ENCODE measurements at regions not wholly inside any gene's neighbourhood (a gene's known extent, or its start where the extent isn't known, plus 50 kb on each side); places are given as distances from the start of the nearest gene placed in this dataset.

GRCh38 chr5:135223891-135224625 is 175.0 kb downstream of the MACROH2A1 start:
- CTCF ChIA-PET = no interaction called here
- no peak overlapping the region for H3K27ac Mint-ChIP-seq

GRCh38 chr5:135223404-135223803 is 175.6 kb downstream of the MACROH2A1 start:
- ChIA-PET POLR2A (no interaction called here), CTCF (no interaction called here)
- H3K36me3 Mint-ChIP-seq (ENCODE audit: low read depth) = no peaks in the 10 kb centered on the region

More at GRCh38 chr5:135223891-135224625, 175.0 kb downstream of the MACROH2A1 start:
- no peaks in the 10 kb centered on the region for H3K36me3 Mint-ChIP-seq (ENCODE audit: low read depth)
- POLR2A ChIA-PET = no interaction called here
- no peaks in the 10 kb centered on the region for H3K4me1 Mint-ChIP-seq
- no peak overlapping the region for H3K4me3 Mint-ChIP-seq
- peaks cover 22% of the 10 kb centered on the region for H3K27me3 Mint-ChIP-seq
- no peak for DNase-seq
- H3K9me3 Mint-ChIP-seq = no peaks in the 10 kb centered on the region

GRCh38 chr5:135222771-135223170 is 176.3 kb downstream of the MACROH2A1 start:
- no peaks in the 10 kb centered on the region for H3K36me3 Mint-ChIP-seq (ENCODE audit: low read depth)
- POLR2A ChIA-PET = no interaction called here
- H3K4me3 Mint-ChIP-seq = no peak overlapping the region
- no peaks in the 10 kb centered on the region for H3K4me1 Mint-ChIP-seq
- DNase-seq = no peak
- H3K9me3 Mint-ChIP-seq = no peaks in the 10 kb centered on the region
- CTCF ChIA-PET = no interaction called here
- H3K27me3 Mint-ChIP-seq = peaks cover 19% of the 10 kb centered on the region
- no peak overlapping the region for H3K27ac Mint-ChIP-seq

More at GRCh38 chr5:135223404-135223803, 175.6 kb downstream of the MACROH2A1 start:
- no peaks in the 10 kb centered on the region for H3K4me1 Mint-ChIP-seq
- H3K27ac Mint-ChIP-seq = no peak overlapping the region
- no peak overlapping the region for H3K4me3 Mint-ChIP-seq
- peaks cover 22% of the 10 kb centered on the region for H3K27me3 Mint-ChIP-seq
- no peaks in the 10 kb centered on the region for H3K9me3 Mint-ChIP-seq
- no peak for DNase-seq

- Mint-ChIP-seq H3K27me3 (peaks cover 14% of the 10 kb centered on the region), H3K27ac (no peak overlapping the region), H3K9me3 (no peaks in the 10 kb centered on the region), H3K4me3 (no peak overlapping the region), H3K36me3 (ENCODE audit: low read depth) (no peaks in the 10 kb centered on the region), H3K4me1 (no peaks in the 10 kb centered on the region)
- ChIA-PET POLR2A (no interaction called here), CTCF (no interaction called here)
- DNase-seq = peak; percentile 11
These were observed 176.8 kb downstream of the MACROH2A1 start for GRCh38 chr5:135222171-135222681.

GRCh38 chr5:135221696-135222095 is 177.3 kb downstream of the MACROH2A1 start:
- peaks cover 14% of the 10 kb centered on the region for H3K27me3 Mint-ChIP-seq
- no peak overlapping the region for H3K27ac Mint-ChIP-seq
- POLR2A ChIA-PET = no interaction called here
- no peak overlapping the region for H3K4me3 Mint-ChIP-seq
- DNase-seq = no peak
- H3K4me1 Mint-ChIP-seq = no peaks in the 10 kb centered on the region
- H3K36me3 Mint-ChIP-seq (ENCODE audit: low read depth) = no peaks in the 10 kb centered on the region
- no peaks in the 10 kb centered on the region for H3K9me3 Mint-ChIP-seq
- CTCF ChIA-PET = no interaction called here

GRCh38 chr5:135221187-135221473 is 177.9 kb downstream of the MACROH2A1 start:
- Mint-ChIP-seq H3K4me1 (no peaks in the 10 kb centered on the region), H3K4me3 (no peak overlapping the region), H3K27ac (no peak overlapping the region), H3K9me3 (no peaks in the 10 kb centered on the region), H3K27me3 (peaks cover 14% of the 10 kb centered on the region), H3K36me3 (ENCODE audit: low read depth) (no peaks in the 10 kb centered on the region)
- peak; percentile 10 for DNase-seq
- POLR2A ChIA-PET = no interaction called here
- CTCF ChIA-PET = no interaction called here

- Mint-ChIP-seq H3K27me3 (peaks cover 19% of the 10 kb centered on the region), H3K4me3 (no peak overlapping the region), H3K4me1 (no peaks in the 10 kb centered on the region), H3K9me3 (no peaks in the 10 kb centered on the region), H3K36me3 (ENCODE audit: low read depth) (no peaks in the 10 kb centered on the region), H3K27ac (no peak overlapping the region)
- POLR2A ChIA-PET = no interaction called here
- CTCF ChIA-PET = no interaction called here
- no peak for DNase-seq
These were observed 178.4 kb downstream of the MACROH2A1 start for GRCh38 chr5:135220394-135221186.

- no peak for DNase-seq
- Mint-ChIP-seq H3K4me3 (no peak overlapping the region), H3K27ac (no peak overlapping the region), H3K27me3 (peaks cover 19% of the 10 kb centered on the region), H3K9me3 (no peaks in the 10 kb centered on the region), H3K36me3 (ENCODE audit: low read depth) (no peaks in the 10 kb centered on the region), H3K4me1 (no peaks in the 10 kb centered on the region)
- CTCF ChIA-PET = no interaction called here
- POLR2A ChIA-PET = no interaction called here
These were observed 179.2 kb downstream of the MACROH2A1 start for GRCh38 chr5:135219868-135220267.

GRCh38 chr5:135218790-135219568 is 180.1 kb downstream of the MACROH2A1 start:
- ChIA-PET CTCF (no interaction called here), POLR2A (no interaction called here)
- Mint-ChIP-seq H3K36me3 (ENCODE audit: low read depth) (no peaks in the 10 kb centered on the region), H3K9me3 (no peaks in the 10 kb centered on the region), H3K4me3 (no peak overlapping the region), H3K4me1 (no peaks in the 10 kb centered on the region), H3K27me3 (peaks cover 18% of the 10 kb centered on the region), H3K27ac (no peak overlapping the region)
- DNase-seq = peak; percentile 9

GRCh38 chr5:135218486-135218755 is 180.6 kb downstream of the MACROH2A1 start:
- CTCF ChIA-PET = no interaction called here
- DNase-seq = no peak
- Mint-ChIP-seq H3K27me3 (peaks cover 16% of the 10 kb centered on the region), H3K27ac (no peak overlapping the region), H3K4me1 (no peaks in the 10 kb centered on the region), H3K36me3 (ENCODE audit: low read depth) (no peaks in the 10 kb centered on the region), H3K4me3 (no peak overlapping the region), H3K9me3 (no peaks in the 10 kb centered on the region)
- POLR2A ChIA-PET = no interaction called here

- Mint-ChIP-seq H3K27ac (no peak overlapping the region), H3K36me3 (ENCODE audit: low read depth) (no peaks in the 10 kb centered on the region), H3K4me1 (no peaks in the 10 kb centered on the region), H3K4me3 (no peak overlapping the region), H3K27me3 (peaks cover 12% of the 10 kb centered on the region), H3K9me3 (no peaks in the 10 kb centered on the region)
- ChIA-PET CTCF (no interaction called here), POLR2A (no interaction called here)
- peak; percentile 14 for DNase-seq
These were observed 181.2 kb downstream of the MACROH2A1 start for GRCh38 chr5:135217669-135218485.

GRCh38 chr5:135216471-135217343 is 182.3 kb downstream of the MACROH2A1 start:
- H3K4me1 Mint-ChIP-seq = no peaks in the 10 kb centered on the region
- no peak overlapping the region for H3K4me3 Mint-ChIP-seq

More at GRCh38 chr5:135216471-135217343, 182.3 kb downstream of the MACROH2A1 start:
- Mint-ChIP-seq H3K27ac (no peak overlapping the region), H3K9me3 (no peaks in the 10 kb centered on the region), H3K27me3 (peaks cover 12% of the 10 kb centered on the region), H3K36me3 (ENCODE audit: low read depth) (no peaks in the 10 kb centered on the region)
- CTCF ChIA-PET = interaction anchor here (0.8 kb wide), 1 partner anchor 27 kb away, joined by 3 read pairs; no protein-coding TSS in a partner anchor
- POLR2A ChIA-PET = no interaction called here
- peak; percentile 1 for DNase-seq

All from activated CD4-positive, alpha-beta memory T cell treated with anti-CD3 and anti-CD28 coated beads, Interleukin-2, amount 10 ng/mL, durations not matched to agents 7 days and 5 days (primary cell).